ENCODE measurements at regions not wholly inside any gene's neighbourhood (a gene's known extent, or its start where the extent isn't known, plus 50 kb on each side); places are given as distances from the start of the nearest gene placed in this dataset.

DNA sequence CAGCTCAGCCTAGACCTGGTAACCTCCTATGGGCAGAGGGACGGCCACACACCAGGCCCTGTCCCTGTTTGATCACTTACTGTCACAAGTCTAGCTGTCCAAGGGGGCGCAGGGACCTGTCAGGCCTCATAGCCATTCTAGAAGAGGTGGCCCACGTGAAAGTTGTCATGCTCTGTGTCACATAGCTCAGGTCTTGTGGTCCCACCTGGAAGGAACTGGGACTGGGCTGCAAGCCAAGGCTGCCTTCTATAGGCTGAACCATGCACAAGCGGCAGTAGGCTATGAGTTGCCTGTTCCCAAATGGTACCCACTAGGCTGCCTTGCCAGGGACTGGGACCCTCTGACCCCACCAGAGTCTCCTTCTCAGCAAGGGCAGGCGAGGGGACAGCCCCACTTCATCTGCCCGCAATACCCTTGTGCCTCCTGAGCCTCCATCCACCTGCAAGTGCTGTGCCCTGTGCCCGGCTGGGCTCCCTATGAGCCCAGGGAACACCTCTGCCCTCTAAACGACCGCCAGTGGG lies 177.5 kb downstream of the ANAPC1 start:
- no peaks in the 10 kb centered on the region for H3K36me3 ChIP-seq (ENCODE audit: control insufficient read depth in 4 of 4, insufficient read depth in 4 of 4, low read length in 4 of 4)
- peaks cover 0 to 11% (median 0%) of the 10 kb centered on the region in 5 donors for H3K4me1 ChIP-seq (ENCODE audit: control insufficient read depth in 5 of 5, insufficient read depth in 5 of 5, low read length in 5 of 5)
- no peak overlapping the region for H3K4me3 ChIP-seq
- DNase-seq, result no peak
- TF ChIP-seq, protein P1, sequence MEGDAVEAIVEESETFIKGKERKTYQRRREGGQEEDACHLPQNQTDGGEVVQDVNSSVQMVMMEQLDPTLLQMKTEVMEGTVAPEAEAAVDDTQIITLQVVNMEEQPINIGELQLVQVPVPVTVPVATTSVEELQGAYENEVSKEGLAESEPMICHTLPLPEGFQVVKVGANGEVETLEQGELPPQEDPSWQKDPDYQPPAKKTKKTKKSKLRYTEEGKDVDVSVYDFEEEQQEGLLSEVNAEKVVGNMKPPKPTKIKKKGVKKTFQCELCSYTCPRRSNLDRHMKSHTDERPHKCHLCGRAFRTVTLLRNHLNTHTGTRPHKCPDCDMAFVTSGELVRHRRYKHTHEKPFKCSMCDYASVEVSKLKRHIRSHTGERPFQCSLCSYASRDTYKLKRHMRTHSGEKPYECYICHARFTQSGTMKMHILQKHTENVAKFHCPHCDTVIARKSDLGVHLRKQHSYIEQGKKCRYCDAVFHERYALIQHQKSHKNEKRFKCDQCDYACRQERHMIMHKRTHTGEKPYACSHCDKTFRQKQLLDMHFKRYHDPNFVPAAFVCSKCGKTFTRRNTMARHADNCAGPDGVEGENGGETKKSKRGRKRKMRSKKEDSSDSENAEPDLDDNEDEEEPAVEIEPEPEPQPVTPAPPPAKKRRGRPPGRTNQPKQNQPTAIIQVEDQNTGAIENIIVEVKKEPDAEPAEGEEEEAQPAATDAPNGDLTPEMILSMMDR (IDR thresholded peaks at IDR 0.05; ENCODE audit: control extremely low read depth, extremely low read depth), result no peak
- H3K27ac ChIP-seq (ENCODE audit: low read depth in 1 of 2, low read length in 1 of 2), result no peak overlapping the region
- ATAC-seq (ENCODE audit: insufficient read depth, low FRiP score), result no peak
- H3K27me3 ChIP-seq (ENCODE audit: control insufficient read depth in 3 of 3, insufficient read depth in 3 of 3, low read length in 2 of 3), result no peaks in the 10 kb centered on the region
- no peaks in the 10 kb centered on the region for H3K9me3 ChIP-seq (ENCODE audit: control insufficient read depth in 4 of 4, insufficient read depth in 3 of 4, low read length in 3 of 4)
- H3K9ac ChIP-seq (ENCODE audit: insufficient read depth in 1 of 2, low read length in 2 of 2), result no peak overlapping the region
- WGBS, 2 donors, result 91 to 93% methylated on average over 9 of the region's 9 CpGs

DNA sequence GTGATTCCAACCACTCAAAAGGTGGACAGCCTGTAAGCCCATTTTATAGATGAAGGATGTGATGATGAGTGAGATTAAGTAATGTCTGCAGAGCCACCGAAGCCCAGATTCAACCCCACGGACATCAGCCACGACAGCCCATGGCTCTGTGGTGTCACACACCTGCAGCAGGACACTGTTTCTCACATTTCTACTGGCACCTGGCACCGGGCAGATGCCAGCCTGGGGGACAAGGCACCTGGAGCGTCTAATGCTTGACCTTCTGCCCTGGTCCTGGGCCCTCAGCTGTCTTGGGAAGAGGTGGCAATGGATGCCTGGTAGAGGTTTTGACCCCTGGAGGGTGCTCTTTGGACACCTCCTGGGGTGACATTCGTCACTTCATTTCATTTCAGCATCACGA lies 176.3 kb downstream of the ANAPC1 start:
- TF ChIP-seq, protein P1 (IDR thresholded peaks at IDR 0.05; ENCODE audit: control extremely low read depth, extremely low read depth), result no peak
- H3K9me3 ChIP-seq (ENCODE audit: control insufficient read depth in 4 of 4, insufficient read depth in 3 of 4, low read length in 3 of 4), result no peaks in the 10 kb centered on the region
- H3K9ac ChIP-seq (ENCODE audit: insufficient read depth in 1 of 2, low read length in 2 of 2), result no peak overlapping the region
- DNase-seq, result no peak
- no peak overlapping the region for H3K27ac ChIP-seq (ENCODE audit: low read depth in 1 of 2, low read length in 1 of 2)
- 93 to 96% methylated on average over 7 of the region's 7 CpGs for WGBS, 2 donors
- H3K36me3 ChIP-seq (ENCODE audit: control insufficient read depth in 4 of 4, insufficient read depth in 4 of 4, low read length in 4 of 4), result no peaks in the 10 kb centered on the region
- H3K27me3 ChIP-seq (ENCODE audit: control insufficient read depth in 3 of 3, insufficient read depth in 3 of 3, low read length in 2 of 3), result no peaks in the 10 kb centered on the region
- no peak overlapping the region for H3K4me3 ChIP-seq
- ATAC-seq (ENCODE audit: insufficient read depth, low FRiP score), result no peak
- H3K4me1 ChIP-seq (ENCODE audit: control insufficient read depth in 5 of 5, insufficient read depth in 5 of 5, low read length in 5 of 5), result peaks cover 0 to 4% (median 0%) of the 10 kb centered on the region in 5 donors

DNA sequence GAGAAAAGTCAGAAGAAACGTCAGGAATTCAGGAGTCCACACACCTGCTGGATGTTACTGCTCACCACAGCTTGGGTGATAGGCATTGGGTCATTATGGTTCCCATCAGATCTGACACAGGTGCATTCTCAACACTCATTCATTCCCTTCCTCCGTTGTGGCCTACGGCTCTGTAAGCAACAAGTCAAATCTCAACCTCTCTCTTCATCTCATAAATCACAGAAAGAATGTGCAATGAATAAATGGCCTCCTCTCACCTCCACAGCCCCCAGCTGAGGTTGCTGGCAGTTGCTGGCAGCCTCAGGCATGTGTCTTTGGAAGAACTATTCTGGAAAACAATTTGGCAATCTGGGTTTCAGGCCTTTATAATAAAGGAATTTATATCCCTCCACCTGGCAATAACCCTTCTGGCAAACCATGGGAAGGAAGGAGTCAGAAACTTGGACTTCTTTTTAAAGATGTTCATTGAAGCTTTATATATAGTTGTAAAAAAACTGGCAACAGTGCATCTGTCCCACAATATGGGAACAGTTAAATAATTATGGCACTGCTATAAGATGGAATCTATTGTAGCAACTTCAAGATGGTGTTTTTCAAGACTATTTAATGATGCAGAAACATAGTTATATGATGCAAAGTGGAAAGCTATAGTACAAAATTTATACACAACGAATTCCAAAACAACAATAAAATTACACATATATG lies 175.4 kb downstream of the ANAPC1 start:
- Histone ChIP-seq H3K4me1 (ENCODE audit: control insufficient read depth in 5 of 5, insufficient read depth in 5 of 5, low read length in 5 of 5) (peaks cover 0 to 4% (median 0%) of the 10 kb centered on the region in 5 donors), H3K27me3 (ENCODE audit: control insufficient read depth in 3 of 3, insufficient read depth in 3 of 3, low read length in 2 of 3) (no peaks in the 10 kb centered on the region), H3K27ac (ENCODE audit: low read depth in 1 of 2, low read length in 1 of 2) (no peak overlapping the region), H3K9ac (ENCODE audit: insufficient read depth in 1 of 2, low read length in 2 of 2) (no peak overlapping the region), H3K4me3 (no peak overlapping the region), H3K9me3 (ENCODE audit: control insufficient read depth in 4 of 4, insufficient read depth in 3 of 4, low read length in 3 of 4) (peaks cover 0 to 3% (median 0%) of the 10 kb centered on the region in 4 donors), H3K36me3 (ENCODE audit: control insufficient read depth in 4 of 4, insufficient read depth in 4 of 4, low read length in 4 of 4) (no peaks in the 10 kb centered on the region)
- WGBS, 2 donors, result 89 to 93% methylated on average over 4 of the region's 4 CpGs
- TF ChIP-seq, protein P1 (IDR thresholded peaks at IDR 0.05; ENCODE audit: control extremely low read depth, extremely low read depth), result no peak
- ATAC-seq (ENCODE audit: insufficient read depth, low FRiP score) (no peak), DNase-seq (no peak)

All from lung (tissue), 11 donors.